Spleen (tissue), 11 donors: ENCODE measurements at regions not wholly inside any gene's neighbourhood (a gene's known extent, or its start where the extent isn't known, plus 50 kb on each side); places are given as distances from the start of the nearest gene placed in this dataset.
A peak's percentile ranks its signal among the peaks of the same experiment; 100 is the strongest.

Experiments
- DNase-seq: peaks from one replicate; pipeline ENCODE4 v3.0.0-alpha.2; 2020
- H3K27ac ChIP-seq, 8 donors: fragments of 200-600 bp; sonication (generic) in 7 of 8; 1 replicate in 4 of 8; 2 replicates in 4 of 8; pipeline versions ENCODE4 v1.5.0 to v1.8.0; 2016 to 2021; ENCODE audit warnings: inconsistent platforms in 4 of 8, mild to moderate bottlenecking in 4 of 8, moderate library complexity in 1 of 8
- H3K27me3 ChIP-seq, 7 donors: fragments of 200-600 bp; sonication (generic) in 6 of 7; replicated peaks in 1 of 7; 1 replicate in 4 of 7; 2 replicates in 3 of 7; pipeline versions ENCODE4 v1.5.0 to v1.8.0; 2016 to 2021; ENCODE audit warnings: inconsistent platforms in 3 of 7, mild to moderate bottlenecking in 1 of 7
- H3K36me3 ChIP-seq, 6 donors: fragments of 200-600 bp; sonication (generic) in 5 of 6; 1 replicate in 4 of 6; 2 replicates in 2 of 6; pipeline versions ENCODE4 v1.5.0 to v1.8.0; 2016 to 2021; ENCODE audit warnings: inconsistent platforms in 2 of 6
- H3K4me1 ChIP-seq, 6 donors: fragments of 200-600 bp; sonication (generic) in 5 of 6; 1 replicate in 3 of 6; 2 replicates in 3 of 6; pipeline versions ENCODE4 v1.5.0 to v1.8.0; 2016 to 2021; ENCODE audit warnings: inconsistent platforms in 3 of 6
- H3K4me3 ChIP-seq, 8 donors: fragments of 200-600 bp; sonication (generic) in 7 of 8; 1 replicate in 4 of 8; 2 replicates in 4 of 8; pipeline versions ENCODE4 v1.5.0 to v1.8.0; 2016 to 2021; ENCODE audit warnings: inconsistent platforms in 4 of 8, mild to moderate bottlenecking in 4 of 8, moderate library complexity in 2 of 8
- H3K9me3 ChIP-seq, 8 donors: fragments of 200-600 bp; sonication (generic) in 7 of 8; 1 replicate in 4 of 8; 2 replicates in 4 of 8; pipeline versions ENCODE4 v1.5.0 to v1.8.0; 2016 to 2021; ENCODE audit warnings: inconsistent platforms in 4 of 8
- CTCF ChIP-seq, 11 experiments: fragments of 200-600 bp in 7 of 11; fragments of 450-650 bp in 4 of 11; sonication (generic) in 4 of 11; IDR thresholded peaks in 8 of 11; conservative IDR thresholded peaks in 3 of 11; 1 replicate in 7 of 11; 2 replicates in 4 of 11; pipeline versions ENCODE4 v1.4.0 to v1.8.0; 2016 to 2021; ENCODE audit warnings: antibody characterized with exemption in 11 of 11, inconsistent platforms in 4 of 11, mild to moderate bottlenecking in 1 of 11
- POLR2A ChIP-seq, 3 donors: fragments of 450-650 bp; IDR thresholded peaks; one replicate each; pipeline ENCODE4 v1.5.1; 2017; ENCODE audit warnings: antibody characterized with exemption in 3 of 3, mild to moderate bottlenecking in 1 of 3
- POLR2AphosphoS5 ChIP-seq, 3 donors: sonication (generic); formaldehyde crosslinking; IDR thresholded peaks; one replicate each; pipeline ENCODE4 v1.5.1; 2017; ENCODE audit warnings: antibody characterized with exemption in 3 of 3
- WGBS, 5 donors: extraction: QIAGEN DNeasy Blood & Tissue Kit in 3 of 5; methylation state at CpG; one replicate each; pipeline versions ENCODE4 v1.1.5 to v1.1.7; 2013 to 2018; 5-methylcytosine and 5-hydroxymethylcytosine counted together
- intact Hi-C: fragments of 100-400 bp; cut with DNase I; formaldehyde crosslinking; loops from one replicate; pipeline ENCODE4 v1.15.0; 2023; ENCODE audit warnings: low total_unique reads
- donor health status: healthy with polysubstance abuse.
- donor health status: DM: no; HTN: no; CAD: no; lungs with moderate emphysema.
- donor health status: DM: no; HTN: no; CAD: no.
- donor health status: Bipolar disorder and iron deficiency.
- donor health status: healthy.
- donor health status: DM: no; HTN: no; CAD: no.
- donor health status: DM: yes; HTN: yes; CAD: no.

GRCh38 chr22:23504516-23504915 lies 75.6 kb downstream of the IGLL1 start:
- TF ChIP-seq POLR2AphosphoS5 (IDR thresholded peaks at IDR 0.05) = peak in 2 of 3 donors; percentile 36 to 39
- TF ChIP-seq CTCF (IDR thresholded peaks at IDR 0.05 in 8 of 11, conservative IDR thresholded peaks at IDR 0.05 in 3 of 11) = no peak
- 23 to 61% (median 48%) methylated on average over 10 of the region's 10 CpGs for WGBS, 5 donors
- intact Hi-C loops = no loop called here
- DNase-seq = peak; percentile 75
- H3K27ac ChIP-seq = peak overlapping the region in 1 of 8 donors; percentile 36
- peaks cover 0 to 17% (median 7%) of the 10 kb centered on the region in 6 donors for H3K4me1 ChIP-seq
- H3K27me3 ChIP-seq = peaks cover 0 to under 1% (median 0%) of the 10 kb centered on the region in 7 donors
- no peaks in the 10 kb centered on the region for H3K36me3 ChIP-seq
- no peak overlapping the region for H3K4me3 ChIP-seq
- no peaks in the 10 kb centered on the region for H3K9me3 ChIP-seq

GRCh38 chr22:23503736-23504440 lies 76.2 kb downstream of the IGLL1 start:
- intact Hi-C loops = no loop called here
- Histone ChIP-seq H3K9me3 (no peaks in the 10 kb centered on the region), H3K27ac (peak overlapping the region in 1 of 8 donors; percentile 36), H3K27me3 (no peaks in the 10 kb centered on the region), H3K36me3 (no peaks in the 10 kb centered on the region), H3K4me1 (peaks cover 0 to 23% (median 10%) of the 10 kb centered on the region in 6 donors), H3K4me3 (no peak overlapping the region)
- DNase-seq = peak; percentile 57
- 74 to 83% (median 77%) methylated on average over 15 of the region's 15 CpGs for WGBS, 5 donors
- TF ChIP-seq CTCF (IDR thresholded peaks at IDR 0.05 in 8 of 11, conservative IDR thresholded peaks at IDR 0.05 in 3 of 11) (no peak), POLR2AphosphoS5 (IDR thresholded peaks at IDR 0.05) (no peak), POLR2A (IDR thresholded peaks at IDR 0.05) (no peak)

GRCh38 chr22:23503142-23503541 lies 76.9 kb downstream of the IGLL1 start:
- TF ChIP-seq POLR2AphosphoS5 (IDR thresholded peaks at IDR 0.05) (no peak), POLR2A (IDR thresholded peaks at IDR 0.05) (no peak), CTCF (IDR thresholded peaks at IDR 0.05 in 8 of 11, conservative IDR thresholded peaks at IDR 0.05 in 3 of 11) (no peak)
- Histone ChIP-seq H3K4me3 (no peak overlapping the region), H3K9me3 (no peaks in the 10 kb centered on the region), H3K4me1 (peaks cover 0 to 23% (median 12%) of the 10 kb centered on the region in 6 donors), H3K27me3 (no peaks in the 10 kb centered on the region), H3K27ac (no peak overlapping the region), H3K36me3 (no peaks in the 10 kb centered on the region)
- intact Hi-C loops = no loop called here
- DNase-seq = peak; percentile 54
- WGBS, 5 donors = 88 to 98% (median 93%) methylated on average over 5 of the region's 5 CpGs

- peaks cover 0 to 23% (median 12%) of the 10 kb centered on the region in 6 donors for H3K4me1 ChIP-seq
- no peaks in the 10 kb centered on the region for H3K27me3 ChIP-seq
- no peak overlapping the region for H3K27ac ChIP-seq
- WGBS, 5 donors = 78 to 84% (median 83%) methylated on average over 4 to 12 of the region's 12 CpGs
- H3K36me3 ChIP-seq = no peaks in the 10 kb centered on the region
- no peaks in the 10 kb centered on the region for H3K9me3 ChIP-seq
- no peak for DNase-seq
- H3K4me3 ChIP-seq = no peak overlapping the region
- intact Hi-C loops = no loop called here
- TF ChIP-seq CTCF (IDR thresholded peaks at IDR 0.05 in 8 of 11, conservative IDR thresholded peaks at IDR 0.05 in 3 of 11) (no peak), POLR2AphosphoS5 (IDR thresholded peaks at IDR 0.05) (no peak), POLR2A (IDR thresholded peaks at IDR 0.05) (no peak)
Observed at GRCh38 chr22:23501708-23502107, 78.4 kb downstream of the IGLL1 start.
